WTC11 (cell line): ENCODE measurements at regions not wholly inside any gene's neighbourhood (a gene's known extent, or its start where the extent isn't known, plus 50 kb on each side); places are given as distances from the start of the nearest gene placed in this dataset.

Source experiments
- ATF1 ChIP-seq: sonication (generic); formaldehyde crosslinking; IDR thresholded peaks from 2 replicates; pipeline ENCODE4 v1.8.1; 2023; ENCODE audit warnings: mild to moderate bottlenecking, moderate library complexity, missing genetic modification reagents
- CREB1 ChIP-seq: sonication (generic); formaldehyde crosslinking; IDR thresholded peaks from 2 replicates; pipeline ENCODE4 v1.8.0; 2023; ENCODE audit warnings: mild to moderate bottlenecking, missing genetic modification reagents
- ELF4 ChIP-seq: sonication (generic); formaldehyde crosslinking; IDR thresholded peaks from 2 replicates; pipeline ENCODE4 v1.8.1; 2022; ENCODE audit warnings: low read depth, mild to moderate bottlenecking, moderate library complexity, missing genetic modification reagents
- ETV6 ChIP-seq: sonication (generic); formaldehyde crosslinking; IDR thresholded peaks from 2 replicates; pipeline ENCODE4 v1.8.1; 2022; ENCODE audit warnings: mild to moderate bottlenecking, missing genetic modification reagents
- GRHL2 ChIP-seq: fragments of 250-450 bp; sonication (Bioruptor Pico); IDR thresholded peaks from 2 replicates; pipeline ENCODE4 v1.8.0; 2022; ENCODE audit warnings: mild to moderate bottlenecking, moderate library complexity; ENCODE audit not compliant: insufficient replicate concordance, severe bottlenecking
- NFE2L1 ChIP-seq: sonication (generic); formaldehyde crosslinking; IDR thresholded peaks from 2 replicates; pipeline ENCODE4 v1.8.1; 2023; ENCODE audit warnings: missing genetic modification reagents
- NFYB ChIP-seq: sonication (generic); formaldehyde crosslinking; conservative IDR thresholded peaks from 2 replicates; pipeline ENCODE4 v1.8.0; 2022; ENCODE audit warnings: low read depth, missing genetic modification reagents
- TF ChIP-seq, protein P1 (sequence below): sonication (generic); formaldehyde crosslinking; IDR thresholded peaks from 2 replicates; pipeline ENCODE4 v1.8.1; 2022; ENCODE audit warnings: mild to moderate bottlenecking, moderate library complexity, missing genetic modification reagents
- TF ChIP-seq, protein P2 (sequence below): sonication (generic); formaldehyde crosslinking; IDR thresholded peaks from 2 replicates; pipeline ENCODE4 v1.8.0; 2022; ENCODE audit warnings: mild to moderate bottlenecking, missing genetic modification reagents
- TF ChIP-seq, protein P3 (sequence below): sonication (generic); formaldehyde crosslinking; IDR thresholded peaks from 2 replicates; pipeline ENCODE4 v1.8.1; 2023; ENCODE audit warnings: mild to moderate bottlenecking, missing genetic modification reagents, moderate library complexity
- TF ChIP-seq, protein P4 (sequence below): fragments of 200-600 bp; IDR thresholded peaks from 2 replicates; pipeline ENCODE4 v1.8.0; 2022; ENCODE audit warnings: antibody characterized with exemption
- TF ChIP-seq, protein P5 (sequence below): sonication (generic); formaldehyde crosslinking; IDR thresholded peaks from 2 replicates; pipeline ENCODE4 v1.8.0; 2022; ENCODE audit warnings: mild to moderate bottlenecking, missing genetic modification reagents
- TF ChIP-seq, protein P6 (sequence below): sonication (generic); formaldehyde crosslinking; IDR thresholded peaks from 2 replicates; pipeline ENCODE4 v1.8.0; 2022; ENCODE audit warnings: mild to moderate bottlenecking, missing genetic modification reagents

DNA sequence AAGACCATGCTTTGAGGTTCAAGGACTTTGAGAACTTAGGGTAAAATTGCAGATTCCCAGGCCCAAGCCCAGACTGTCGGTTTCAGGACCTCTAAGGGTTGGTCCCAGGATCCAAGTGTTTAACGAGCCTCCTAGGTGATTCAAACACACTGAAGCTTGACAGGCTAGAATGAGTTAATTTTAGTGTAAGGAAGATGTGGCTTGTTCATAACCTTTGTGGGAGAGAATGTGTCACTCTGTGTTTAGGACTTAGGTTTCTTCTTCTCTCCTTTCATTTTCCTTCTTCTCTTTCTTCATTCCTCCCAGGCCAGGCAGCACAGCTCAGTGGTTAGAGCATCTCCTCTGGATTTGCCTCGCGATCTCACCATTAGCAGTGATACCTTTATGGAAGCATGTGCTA is 104.8 kb upstream of the KCNG1 start:
- TF ChIP-seq, protein P1, sequence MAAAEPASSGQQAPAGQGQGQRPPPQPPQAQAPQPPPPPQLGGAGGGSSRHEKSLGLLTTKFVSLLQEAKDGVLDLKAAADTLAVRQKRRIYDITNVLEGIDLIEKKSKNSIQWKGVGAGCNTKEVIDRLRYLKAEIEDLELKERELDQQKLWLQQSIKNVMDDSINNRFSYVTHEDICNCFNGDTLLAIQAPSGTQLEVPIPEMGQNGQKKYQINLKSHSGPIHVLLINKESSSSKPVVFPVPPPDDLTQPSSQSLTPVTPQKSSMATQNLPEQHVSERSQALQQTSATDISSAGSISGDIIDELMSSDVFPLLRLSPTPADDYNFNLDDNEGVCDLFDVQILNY = no peak
- TF ChIP-seq, protein P2, sequence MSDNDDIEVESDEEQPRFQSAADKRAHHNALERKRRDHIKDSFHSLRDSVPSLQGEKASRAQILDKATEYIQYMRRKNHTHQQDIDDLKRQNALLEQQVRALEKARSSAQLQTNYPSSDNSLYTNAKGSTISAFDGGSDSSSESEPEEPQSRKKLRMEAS (CRISPR knock-in tag) = no peak
- TF ChIP-seq CREB1 (CRISPR knock-in tag) (no peak), ETV6 (CRISPR knock-in tag) (no peak), ELF4 (no peak), GRHL2 (no peak), NFYB (CRISPR knock-in tag) (no peak), ATF1 (CRISPR knock-in tag) (no peak), NFE2L1 (no peak)
- TF ChIP-seq, protein P3, sequence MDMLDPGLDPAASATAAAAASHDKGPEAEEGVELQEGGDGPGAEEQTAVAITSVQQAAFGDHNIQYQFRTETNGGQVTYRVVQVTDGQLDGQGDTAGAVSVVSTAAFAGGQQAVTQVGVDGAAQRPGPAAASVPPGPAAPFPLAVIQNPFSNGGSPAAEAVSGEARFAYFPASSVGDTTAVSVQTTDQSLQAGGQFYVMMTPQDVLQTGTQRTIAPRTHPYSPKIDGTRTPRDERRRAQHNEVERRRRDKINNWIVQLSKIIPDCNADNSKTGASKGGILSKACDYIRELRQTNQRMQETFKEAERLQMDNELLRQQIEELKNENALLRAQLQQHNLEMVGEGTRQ (CRISPR knock-in tag) = no peak
- TF ChIP-seq, protein P4, sequence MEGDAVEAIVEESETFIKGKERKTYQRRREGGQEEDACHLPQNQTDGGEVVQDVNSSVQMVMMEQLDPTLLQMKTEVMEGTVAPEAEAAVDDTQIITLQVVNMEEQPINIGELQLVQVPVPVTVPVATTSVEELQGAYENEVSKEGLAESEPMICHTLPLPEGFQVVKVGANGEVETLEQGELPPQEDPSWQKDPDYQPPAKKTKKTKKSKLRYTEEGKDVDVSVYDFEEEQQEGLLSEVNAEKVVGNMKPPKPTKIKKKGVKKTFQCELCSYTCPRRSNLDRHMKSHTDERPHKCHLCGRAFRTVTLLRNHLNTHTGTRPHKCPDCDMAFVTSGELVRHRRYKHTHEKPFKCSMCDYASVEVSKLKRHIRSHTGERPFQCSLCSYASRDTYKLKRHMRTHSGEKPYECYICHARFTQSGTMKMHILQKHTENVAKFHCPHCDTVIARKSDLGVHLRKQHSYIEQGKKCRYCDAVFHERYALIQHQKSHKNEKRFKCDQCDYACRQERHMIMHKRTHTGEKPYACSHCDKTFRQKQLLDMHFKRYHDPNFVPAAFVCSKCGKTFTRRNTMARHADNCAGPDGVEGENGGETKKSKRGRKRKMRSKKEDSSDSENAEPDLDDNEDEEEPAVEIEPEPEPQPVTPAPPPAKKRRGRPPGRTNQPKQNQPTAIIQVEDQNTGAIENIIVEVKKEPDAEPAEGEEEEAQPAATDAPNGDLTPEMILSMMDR = no peak
- TF ChIP-seq, protein P5, sequence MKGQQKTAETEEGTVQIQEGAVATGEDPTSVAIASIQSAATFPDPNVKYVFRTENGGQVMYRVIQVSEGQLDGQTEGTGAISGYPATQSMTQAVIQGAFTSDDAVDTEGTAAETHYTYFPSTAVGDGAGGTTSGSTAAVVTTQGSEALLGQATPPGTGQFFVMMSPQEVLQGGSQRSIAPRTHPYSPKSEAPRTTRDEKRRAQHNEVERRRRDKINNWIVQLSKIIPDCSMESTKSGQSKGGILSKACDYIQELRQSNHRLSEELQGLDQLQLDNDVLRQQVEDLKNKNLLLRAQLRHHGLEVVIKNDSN (CRISPR knock-in tag) = no peak
- TF ChIP-seq, protein P6, sequence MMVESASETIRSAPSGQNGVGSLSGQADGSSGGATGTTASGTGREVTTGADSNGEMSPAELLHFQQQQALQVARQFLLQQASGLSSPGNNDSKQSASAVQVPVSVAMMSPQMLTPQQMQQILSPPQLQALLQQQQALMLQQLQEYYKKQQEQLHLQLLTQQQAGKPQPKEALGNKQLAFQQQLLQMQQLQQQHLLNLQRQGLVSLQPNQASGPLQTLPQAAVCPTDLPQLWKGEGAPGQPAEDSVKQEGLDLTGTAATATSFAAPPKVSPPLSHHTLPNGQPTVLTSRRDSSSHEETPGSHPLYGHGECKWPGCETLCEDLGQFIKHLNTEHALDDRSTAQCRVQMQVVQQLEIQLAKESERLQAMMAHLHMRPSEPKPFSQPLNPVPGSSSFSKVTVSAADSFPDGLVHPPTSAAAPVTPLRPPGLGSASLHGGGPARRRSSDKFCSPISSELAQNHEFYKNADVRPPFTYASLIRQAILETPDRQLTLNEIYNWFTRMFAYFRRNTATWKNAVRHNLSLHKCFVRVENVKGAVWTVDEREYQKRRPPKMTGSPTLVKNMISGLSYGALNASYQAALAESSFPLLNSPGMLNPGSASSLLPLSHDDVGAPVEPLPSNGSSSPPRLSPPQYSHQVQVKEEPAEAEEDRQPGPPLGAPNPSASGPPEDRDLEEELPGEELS (CRISPR knock-in tag) = no peak
